ENCODE measurements at regions not wholly inside any gene's neighbourhood (a gene's known extent, or its start where the extent isn't known, plus 50 kb on each side); places are given as distances from the start of the nearest gene placed in this dataset.

GRCh38 chr3:135907422-135908165 is 57.9 kb upstream of the PPP2R3A start:
- no peaks in the 10 kb centered on the region for H3K9me3 Mint-ChIP-seq
- TF ChIP-seq CTCF (conservative IDR thresholded peaks at IDR 0.05), result no peak
- peaks cover 9% of the 10 kb centered on the region for H3K4me1 Mint-ChIP-seq
- no peak overlapping the region for H3K27ac Mint-ChIP-seq (ENCODE audit: unreplicated experiment)
- no peaks in the 10 kb centered on the region for H3K36me3 Mint-ChIP-seq (ENCODE audit: low read depth)
- no peaks in the 10 kb centered on the region for H3K27me3 Mint-ChIP-seq (ENCODE audit: low read depth)
- DNase-seq (ENCODE audit: low read depth, low spot score), result no peak
- H3K4me3 Mint-ChIP-seq, result no peak overlapping the region

- no peak overlapping the region for H3K27ac Mint-ChIP-seq (ENCODE audit: unreplicated experiment)
- no peak overlapping the region for H3K4me3 Mint-ChIP-seq
- H3K36me3 Mint-ChIP-seq (ENCODE audit: low read depth), result no peaks in the 10 kb centered on the region
- peaks cover 9% of the 10 kb centered on the region for H3K4me1 Mint-ChIP-seq
- H3K9me3 Mint-ChIP-seq, result no peaks in the 10 kb centered on the region
- no peak for DNase-seq (ENCODE audit: low read depth, low spot score)
- no peaks in the 10 kb centered on the region for H3K27me3 Mint-ChIP-seq (ENCODE audit: low read depth)
- no peak for TF ChIP-seq CTCF (conservative IDR thresholded peaks at IDR 0.05)
These were observed 57.3 kb upstream of the PPP2R3A start for GRCh38 chr3:135908225-135908624.

GRCh38 chr3:135908737-135909136 is 56.8 kb upstream of the PPP2R3A start:
- no peak overlapping the region for H3K27ac Mint-ChIP-seq (ENCODE audit: unreplicated experiment)
- H3K4me3 Mint-ChIP-seq, result no peak overlapping the region
- H3K27me3 Mint-ChIP-seq (ENCODE audit: low read depth), result no peaks in the 10 kb centered on the region
- no peaks in the 10 kb centered on the region for H3K36me3 Mint-ChIP-seq (ENCODE audit: low read depth)
- H3K9me3 Mint-ChIP-seq, result no peaks in the 10 kb centered on the region
- DNase-seq (ENCODE audit: low read depth, low spot score), result no peak
- H3K4me1 Mint-ChIP-seq, result peaks cover 9% of the 10 kb centered on the region
- TF ChIP-seq CTCF (conservative IDR thresholded peaks at IDR 0.05), result no peak

GRCh38 chr3:135911110-135911509 is 54.4 kb upstream of the PPP2R3A start:
- Mint-ChIP-seq H3K27ac (ENCODE audit: unreplicated experiment) (no peak overlapping the region), H3K4me1 (peaks cover 9% of the 10 kb centered on the region), H3K27me3 (ENCODE audit: low read depth) (no peaks in the 10 kb centered on the region), H3K4me3 (no peak overlapping the region), H3K36me3 (ENCODE audit: low read depth) (no peaks in the 10 kb centered on the region), H3K9me3 (no peaks in the 10 kb centered on the region)
- DNase-seq (ENCODE audit: low read depth, low spot score), result no peak
- TF ChIP-seq CTCF (conservative IDR thresholded peaks at IDR 0.05), result no peak

GRCh38 chr3:135915206-135915605 is 50.3 kb upstream of the PPP2R3A start:
- DNase-seq (ENCODE audit: low read depth, low spot score), result no peak
- H3K36me3 Mint-ChIP-seq (ENCODE audit: low read depth), result no peaks in the 10 kb centered on the region
- no peak for TF ChIP-seq CTCF (conservative IDR thresholded peaks at IDR 0.05)
- H3K4me3 Mint-ChIP-seq, result no peak overlapping the region
- H3K4me1 Mint-ChIP-seq, result peaks cover 9% of the 10 kb centered on the region
- H3K27me3 Mint-ChIP-seq (ENCODE audit: low read depth), result no peaks in the 10 kb centered on the region
- no peak overlapping the region for H3K27ac Mint-ChIP-seq (ENCODE audit: unreplicated experiment)
- H3K9me3 Mint-ChIP-seq, result no peaks in the 10 kb centered on the region
